ENCODE measurements at regions not wholly inside any gene's neighbourhood (a gene's known extent, or its start where the extent isn't known, plus 50 kb on each side); places are given as distances from the start of the nearest gene placed in this dataset.

DNA sequence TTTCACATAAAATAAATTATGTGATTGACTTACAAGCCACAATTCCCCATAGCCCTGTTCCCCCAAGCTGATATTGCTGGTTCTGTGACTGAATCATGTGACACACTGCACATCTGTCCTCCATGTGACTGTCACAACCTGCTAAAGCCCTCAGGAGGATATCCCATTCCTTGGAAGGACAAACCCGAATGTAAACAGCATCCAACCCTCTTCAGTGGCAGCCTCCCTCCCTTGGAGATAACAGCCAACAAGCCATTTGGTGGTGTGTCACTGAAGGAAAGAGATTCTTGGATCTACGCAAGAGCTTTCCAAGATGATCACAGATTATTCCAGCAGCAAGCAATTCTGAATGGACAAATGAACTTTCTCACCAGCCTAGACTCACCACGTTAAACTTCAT lies 153.9 kb upstream of the TIAM1 start:
- TF ChIP-seq CTCF (IDR thresholded peaks at IDR 0.05 in 4 of 5, conservative IDR thresholded peaks at IDR 0.05 in 1 of 5) (no peak), POLR2A (IDR thresholded peaks at IDR 0.05) (no peak)
